ENCODE measurements at regions not wholly inside any gene's neighbourhood (a gene's known extent, or its start where the extent isn't known, plus 50 kb on each side); places are given as distances from the start of the nearest gene placed in this dataset.

DNA sequence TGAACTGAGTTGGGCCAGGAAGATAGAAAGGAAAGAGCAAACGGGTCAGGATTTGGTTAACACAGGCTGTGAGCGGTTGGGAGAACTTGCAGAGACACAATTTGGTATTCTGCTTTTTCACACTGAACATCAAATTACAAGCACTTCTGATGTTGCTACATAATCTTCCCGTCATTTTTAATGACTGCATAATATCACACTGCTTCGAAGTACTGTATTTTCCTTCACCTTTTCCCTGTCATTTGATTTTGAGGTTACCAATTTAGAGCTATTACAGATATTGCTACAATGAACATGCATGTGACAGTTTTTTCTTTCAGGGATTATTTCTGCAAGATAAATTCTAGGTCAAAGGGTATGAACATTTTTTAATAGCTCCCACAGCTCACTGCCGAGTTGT, 71.4 kb upstream of the CPEB4 start:
- H3K9me3 ChIP-seq = peaks cover 0 to 4% of the 10 kb centered on the region in 2 donors
- DNase-seq = no peak
- in situ Hi-C loops (cut with MboI; ENCODE audit: low pct_ligation_motif_present in 1 of 4, low pct_unique_long_range_greater_than_20kb in 1 of 4, low sequenced_read_pairs in 3 of 4) (no loop called here), intact Hi-C loops (cut with DNase I; ENCODE audit: low total_unique reads) (no loop called here)
- H3K4me1 ChIP-seq = peaks cover 0 to 3% (median 0%) of the 10 kb centered on the region in 4 donors
- H3K27me3 ChIP-seq = no peaks in the 10 kb centered on the region
- H3K4me3 ChIP-seq = no peak overlapping the region
- H3K27ac ChIP-seq = no peak overlapping the region
- no peak for TF ChIP-seq POLR2A (IDR thresholded peaks at IDR 0.05)
- TF ChIP-seq, protein P1, sequence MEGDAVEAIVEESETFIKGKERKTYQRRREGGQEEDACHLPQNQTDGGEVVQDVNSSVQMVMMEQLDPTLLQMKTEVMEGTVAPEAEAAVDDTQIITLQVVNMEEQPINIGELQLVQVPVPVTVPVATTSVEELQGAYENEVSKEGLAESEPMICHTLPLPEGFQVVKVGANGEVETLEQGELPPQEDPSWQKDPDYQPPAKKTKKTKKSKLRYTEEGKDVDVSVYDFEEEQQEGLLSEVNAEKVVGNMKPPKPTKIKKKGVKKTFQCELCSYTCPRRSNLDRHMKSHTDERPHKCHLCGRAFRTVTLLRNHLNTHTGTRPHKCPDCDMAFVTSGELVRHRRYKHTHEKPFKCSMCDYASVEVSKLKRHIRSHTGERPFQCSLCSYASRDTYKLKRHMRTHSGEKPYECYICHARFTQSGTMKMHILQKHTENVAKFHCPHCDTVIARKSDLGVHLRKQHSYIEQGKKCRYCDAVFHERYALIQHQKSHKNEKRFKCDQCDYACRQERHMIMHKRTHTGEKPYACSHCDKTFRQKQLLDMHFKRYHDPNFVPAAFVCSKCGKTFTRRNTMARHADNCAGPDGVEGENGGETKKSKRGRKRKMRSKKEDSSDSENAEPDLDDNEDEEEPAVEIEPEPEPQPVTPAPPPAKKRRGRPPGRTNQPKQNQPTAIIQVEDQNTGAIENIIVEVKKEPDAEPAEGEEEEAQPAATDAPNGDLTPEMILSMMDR (IDR thresholded peaks at IDR 0.05) = no peak
- no peak for TF ChIP-seq POLR2AphosphoS5 (IDR thresholded peaks at IDR 0.05)
- TF ChIP-seq EP300 (IDR thresholded peaks at IDR 0.05; ENCODE audit: low read depth) = no peak
- no peaks in the 10 kb centered on the region for H3K36me3 ChIP-seq
- WGBS, 2 donors (ENCODE audit: low coverage in 1 of 2) = 66 to 67% methylated on average over 5 of the region's 5 CpGs

DNA sequence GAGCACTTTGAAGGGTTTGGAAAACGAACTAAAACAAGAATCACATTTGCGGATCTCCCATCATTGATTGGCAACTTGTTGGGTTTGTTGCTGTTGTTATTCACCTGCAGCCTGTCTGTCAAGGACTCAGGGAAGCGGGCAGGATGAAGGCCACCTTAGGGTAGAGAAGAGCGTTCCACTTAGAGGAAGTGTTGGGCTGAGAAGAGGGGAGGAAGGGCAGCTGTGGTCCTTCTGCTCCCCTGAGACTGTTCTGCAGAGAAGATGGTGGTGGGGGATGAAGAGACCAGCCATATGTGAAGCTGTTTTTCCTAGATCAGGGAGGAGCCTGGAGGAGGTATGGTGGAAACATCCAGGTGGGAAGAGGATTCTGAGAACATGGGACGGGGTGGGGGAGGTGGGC, 70.6 kb upstream of the CPEB4 start:
- DNase-seq = no peak
- peaks cover 0 to 4% of the 10 kb centered on the region in 2 donors for H3K9me3 ChIP-seq
- 92 to 94% methylated on average over 3 to 5 of the region's 5 CpGs for WGBS, 2 donors (ENCODE audit: low coverage in 1 of 2)
- in situ Hi-C loops (cut with MboI; ENCODE audit: low pct_ligation_motif_present in 1 of 4, low pct_unique_long_range_greater_than_20kb in 1 of 4, low sequenced_read_pairs in 3 of 4) (no loop called here), intact Hi-C loops (cut with DNase I; ENCODE audit: low total_unique reads) (no loop called here)
- no peak overlapping the region for H3K4me3 ChIP-seq
- H3K36me3 ChIP-seq = no peaks in the 10 kb centered on the region
- no peak overlapping the region for H3K27ac ChIP-seq
- no peak for TF ChIP-seq EP300 (IDR thresholded peaks at IDR 0.05; ENCODE audit: low read depth)
- TF ChIP-seq, protein P1 (IDR thresholded peaks at IDR 0.05) = no peak
- no peak for TF ChIP-seq POLR2A (IDR thresholded peaks at IDR 0.05)
- no peak for TF ChIP-seq POLR2AphosphoS5 (IDR thresholded peaks at IDR 0.05)
- H3K4me1 ChIP-seq = peaks cover 0 to 3% (median 0%) of the 10 kb centered on the region in 4 donors
- H3K27me3 ChIP-seq = no peaks in the 10 kb centered on the region

DNA sequence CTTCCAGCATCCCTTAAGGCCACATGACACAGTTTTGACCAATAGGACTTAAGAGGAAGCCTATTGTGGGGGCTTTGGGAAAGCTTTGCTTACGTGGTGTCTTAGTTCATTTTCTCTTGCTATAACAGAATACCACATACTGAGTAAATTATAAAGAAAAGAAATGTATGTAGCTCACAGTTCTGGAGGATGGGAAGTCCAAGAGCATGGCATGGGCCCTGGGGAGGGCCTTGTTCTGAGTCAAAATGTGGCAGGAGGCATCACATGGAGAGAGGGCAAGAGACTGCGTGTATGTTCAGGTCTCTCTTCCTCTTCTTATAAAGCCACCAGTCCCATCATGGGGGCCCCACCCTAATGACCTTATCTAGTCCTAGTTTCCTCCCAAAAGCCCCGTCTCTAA, 68.6 kb upstream of the CPEB4 start:
- DNase-seq = no peak
- Histone ChIP-seq H3K36me3 (no peaks in the 10 kb centered on the region), H3K4me1 (peaks cover 0 to 9% (median 4%) of the 10 kb centered on the region in 4 donors), H3K9me3 (peaks cover 0 to 4% of the 10 kb centered on the region in 2 donors), H3K27me3 (no peaks in the 10 kb centered on the region), H3K27ac (no peak overlapping the region), H3K4me3 (no peak overlapping the region)
- intact Hi-C loops (cut with DNase I; ENCODE audit: low total_unique reads) = no loop called here
- 83 to 89% methylated on average over 1 to 3 of the region's 3 CpGs for WGBS, 2 donors (ENCODE audit: low coverage in 1 of 2)
- TF ChIP-seq POLR2A (IDR thresholded peaks at IDR 0.05) (no peak), POLR2AphosphoS5 (IDR thresholded peaks at IDR 0.05) (no peak), EP300 (IDR thresholded peaks at IDR 0.05; ENCODE audit: low read depth) (no peak)
- TF ChIP-seq, protein P1 (IDR thresholded peaks at IDR 0.05) = no peak
- in situ Hi-C loops (cut with MboI; ENCODE audit: low pct_ligation_motif_present in 1 of 4, low pct_unique_long_range_greater_than_20kb in 1 of 4, low sequenced_read_pairs in 3 of 4) = no loop called here

DNA sequence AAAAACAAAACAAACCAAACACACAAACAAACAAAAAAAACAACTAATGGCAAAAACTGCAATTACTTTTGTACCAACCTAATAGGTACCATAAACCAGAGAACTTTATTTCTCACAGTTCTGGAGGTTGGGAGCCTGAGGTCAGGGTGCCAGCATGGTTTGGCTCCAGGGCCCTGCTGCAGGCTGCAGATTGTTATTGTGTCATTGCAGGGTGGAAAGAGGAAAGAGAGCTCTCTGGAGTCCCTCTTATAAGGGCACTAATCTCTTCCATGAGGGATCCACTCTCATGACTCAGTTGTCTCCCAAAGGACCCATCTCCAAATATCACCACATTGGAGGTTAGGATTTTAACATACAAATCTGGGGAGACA, 64.9 kb upstream of the CPEB4 start:
- Histone ChIP-seq H3K27ac (no peak overlapping the region), H3K4me1 (peaks cover 0 to 10% (median 5%) of the 10 kb centered on the region in 4 donors), H3K4me3 (no peak overlapping the region), H3K27me3 (no peaks in the 10 kb centered on the region), H3K36me3 (no peaks in the 10 kb centered on the region), H3K9me3 (peaks cover 0 to 4% of the 10 kb centered on the region in 2 donors)
- in situ Hi-C loops (cut with MboI; ENCODE audit: low pct_ligation_motif_present in 1 of 4, low pct_unique_long_range_greater_than_20kb in 1 of 4, low sequenced_read_pairs in 3 of 4) = no loop called here
- intact Hi-C loops (cut with DNase I; ENCODE audit: low total_unique reads) = no loop called here
- no peak for DNase-seq
- TF ChIP-seq, protein P1 (IDR thresholded peaks at IDR 0.05) = no peak
- TF ChIP-seq EP300 (IDR thresholded peaks at IDR 0.05; ENCODE audit: low read depth) (no peak), POLR2A (IDR thresholded peaks at IDR 0.05) (no peak), POLR2AphosphoS5 (IDR thresholded peaks at IDR 0.05) (no peak)

Data from transverse colon (tissue), 4 donors.